T-cell (primary cell): ENCODE measurements at regions not wholly inside any gene's neighbourhood (a gene's known extent, or its start where the extent isn't known, plus 50 kb on each side); places are given as distances from the start of the nearest gene placed in this dataset.

Experiments used
- ATAC-seq, 4 experiments: fragments of 200-7000 bp in 3 of 4; fragments of 150-1000 bp in 1 of 4; cut with Tn5 transposase; replicated peaks in 1 of 4; 1 replicate in 3 of 4; 2 replicates in 1 of 4; pipeline ENCODE4 v1.10.0; 2021; ENCODE audit warnings: moderate library complexity in 3 of 4, mild to moderate bottlenecking in 2 of 4, moderate number of reproducible peaks in 1 of 4
- CTCF ChIA-PET, 2 donors: fragments of 300-600 bp; sonication (Branson Sonifier 250); formaldehyde crosslinking; loops; one replicate each; lab custom pipeline; 2022; ENCODE audit warnings: antibody characterized with exemption in 2 of 2; lab: Charles Lee
- POLR2A ChIA-PET, 2 donors: fragments of 300-600 bp; sonication (Branson Sonifier 250); formaldehyde crosslinking; loops; one replicate each; lab custom pipeline; 2022; ENCODE audit warnings: antibody characterized with exemption in 2 of 2; lab: Charles Lee
- DNase-seq, 35 experiments: peaks; one replicate each; pipeline versions ENCODE4 v3.0.0 to v3.0.0-alpha.2; 2013 to 2023
- H3K27ac ChIP-seq: one replicate; pipeline ENCODE4 v1.5.1; 2013; ENCODE audit warnings: low read length
- H3K27me3 ChIP-seq, 2 experiments: replicated peaks in 1 of 2; 1 replicate in 1 of 2; 2 replicates in 1 of 2; pipeline versions ENCODE4 v1.6.1 to v1.7.0; 2013; ENCODE audit warnings: low read length in 1 of 2, mixed read lengths in 1 of 2; ENCODE audit not compliant: control insufficient read depth in 2 of 2, insufficient read depth in 2 of 2; ENCODE audit errors: extremely low read depth in 1 of 2
- H3K36me3 ChIP-seq, 2 donors: 1 replicate in 1 of 2; 2 replicates in 1 of 2; pipeline versions ENCODE4 v1.6.1 to v1.7.0; 2013; ENCODE audit warnings: low read length in 1 of 2; ENCODE audit not compliant: control insufficient read depth in 2 of 2, insufficient read depth in 1 of 2; ENCODE audit errors: extremely low read depth in 1 of 2
- H3K4me1 ChIP-seq, 2 experiments: 1 replicate in 1 of 2; 2 replicates in 1 of 2; pipeline versions ENCODE4 v1.6.1 to v1.7.0; 2013; ENCODE audit warnings: low read length in 2 of 2, mixed read lengths in 1 of 2; ENCODE audit not compliant: insufficient read depth in 2 of 2, control insufficient read depth in 1 of 2; ENCODE audit errors: extremely low read depth in 1 of 2
- H3K4me3 ChIP-seq, 2 donors: 1 replicate in 1 of 2; 2 replicates in 1 of 2; pipeline versions ENCODE4 v1.5.1 to v1.7.0; 2013; ENCODE audit warnings: mild to moderate bottlenecking in 2 of 2, low read length in 1 of 2, moderate library complexity in 1 of 2; ENCODE audit not compliant: control insufficient read depth in 1 of 2; ENCODE audit errors: extremely low read depth in 1 of 2
- H3K9me3 ChIP-seq: 2 replicates; pipeline ENCODE4 v1.7.0; 2013
- H3K27ac Mint-ChIP-seq, 2 donors: one replicate each; pipeline ENCODE4 v1.8.0; 2020 to 2021; ENCODE audit warnings: mild to moderate bottlenecking in 2 of 2, mixed read lengths in 2 of 2
- H3K27me3 Mint-ChIP-seq, 2 donors: one replicate each; pipeline ENCODE4 v1.8.0; 2021 to 2022; ENCODE audit warnings: mixed read lengths in 2 of 2
- H3K36me3 Mint-ChIP-seq: one replicate; pipeline ENCODE4 v1.8.0; 2021; ENCODE audit warnings: mixed read lengths
- H3K4me1 Mint-ChIP-seq, 3 donors: one replicate each; pipeline ENCODE4 v1.8.0; 2020 to 2022; ENCODE audit warnings: mixed read lengths in 3 of 3, mild to moderate bottlenecking in 1 of 3
- H3K4me3 Mint-ChIP-seq, 3 donors: one replicate each; pipeline ENCODE4 v1.8.0; 2020 to 2022; ENCODE audit warnings: mild to moderate bottlenecking in 3 of 3, mixed read lengths in 3 of 3, moderate library complexity in 3 of 3
- H3K9me3 Mint-ChIP-seq, 3 donors: one replicate each; pipeline ENCODE4 v1.8.0; 2020 to 2022; ENCODE audit warnings: mixed read lengths in 3 of 3
- WGBS: methylation state at CpG from one replicate; pipeline ENCODE4 v1.1.5; 2013; ENCODE audit warnings: missing lambda C conversion rate; ENCODE audit not compliant: insufficient coverage; 5-methylcytosine and 5-hydroxymethylcytosine counted together

DNA sequence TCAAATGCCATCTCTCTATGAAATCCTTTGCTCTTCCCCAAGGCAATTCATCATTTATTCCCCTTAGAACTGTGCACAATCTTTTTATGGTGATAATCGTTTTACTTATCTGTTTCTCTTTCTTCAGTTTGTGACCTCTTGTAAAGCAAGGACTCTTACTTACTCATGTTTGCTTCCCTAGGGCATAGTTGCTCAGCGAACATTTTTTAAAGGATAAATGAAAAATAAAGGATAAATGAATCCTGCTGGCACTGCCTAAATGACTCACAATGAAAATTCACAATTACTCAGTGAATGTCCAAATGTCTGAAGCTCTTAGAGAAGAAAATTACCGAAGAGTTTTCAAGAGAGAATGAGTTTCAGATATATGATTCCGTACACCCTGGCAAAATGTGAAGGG, 671.7 kb downstream of the CDH11 start:
- Histone ChIP-seq H3K9me3 (no peaks in the 10 kb centered on the region), H3K4me3 (no peak overlapping the region), H3K4me1 (no peaks in the 10 kb centered on the region), H3K36me3 (no peaks in the 10 kb centered on the region), H3K27ac (no peak overlapping the region), H3K27me3 (no peaks in the 10 kb centered on the region)
- ChIA-PET POLR2A (no interaction called here), CTCF (no interaction called here)
- H3K4me3 Mint-ChIP-seq = no peak overlapping the region
- peaks cover 24 to 29% (median 24%) of the 10 kb centered on the region in 3 donors for H3K9me3 Mint-ChIP-seq
- no CpG with 5 or more reads among the region's 4 CpGs for WGBS
- ATAC-seq = no peak
- no peak for DNase-seq
- H3K27me3 Mint-ChIP-seq = no peaks in the 10 kb centered on the region
- no peak overlapping the region for H3K27ac Mint-ChIP-seq
- no peaks in the 10 kb centered on the region for H3K4me1 Mint-ChIP-seq
- no peaks in the 10 kb centered on the region for H3K36me3 Mint-ChIP-seq

DNA sequence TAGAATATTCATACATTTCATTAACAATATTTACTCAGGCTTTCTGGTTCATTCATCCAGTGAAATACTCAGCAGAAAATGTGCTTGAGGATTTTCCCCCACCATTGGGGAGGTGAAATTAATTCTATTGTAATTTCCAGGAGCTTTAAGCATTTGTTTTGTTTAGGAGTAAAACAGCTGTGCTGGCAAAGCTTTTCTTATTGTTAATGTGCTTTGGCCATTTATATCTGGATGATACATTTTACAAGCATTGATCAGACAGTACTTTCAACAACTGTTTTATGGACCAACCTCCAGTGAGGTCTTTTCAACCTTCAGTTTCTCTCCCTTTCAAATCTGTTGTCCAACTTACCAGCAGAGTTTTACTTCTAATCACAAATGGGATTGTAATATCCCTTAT, 672.4 kb downstream of the CDH11 start:
- no peaks in the 10 kb centered on the region for H3K9me3 ChIP-seq
- no peak overlapping the region for H3K4me3 ChIP-seq
- Mint-ChIP-seq H3K4me3 (no peak overlapping the region), H3K4me1 (no peaks in the 10 kb centered on the region), H3K36me3 (no peaks in the 10 kb centered on the region), H3K27me3 (no peaks in the 10 kb centered on the region), H3K27ac (no peak overlapping the region), H3K9me3 (peaks cover 23 to 28% (median 24%) of the 10 kb centered on the region in 3 donors)
- DNase-seq (no peak), ATAC-seq (no peak)
- ChIA-PET CTCF (no interaction called here), POLR2A (no interaction called here)
- H3K27ac ChIP-seq = no peak overlapping the region
- no peaks in the 10 kb centered on the region for H3K27me3 ChIP-seq
- no peaks in the 10 kb centered on the region for H3K36me3 ChIP-seq
- no peaks in the 10 kb centered on the region for H3K4me1 ChIP-seq

DNA sequence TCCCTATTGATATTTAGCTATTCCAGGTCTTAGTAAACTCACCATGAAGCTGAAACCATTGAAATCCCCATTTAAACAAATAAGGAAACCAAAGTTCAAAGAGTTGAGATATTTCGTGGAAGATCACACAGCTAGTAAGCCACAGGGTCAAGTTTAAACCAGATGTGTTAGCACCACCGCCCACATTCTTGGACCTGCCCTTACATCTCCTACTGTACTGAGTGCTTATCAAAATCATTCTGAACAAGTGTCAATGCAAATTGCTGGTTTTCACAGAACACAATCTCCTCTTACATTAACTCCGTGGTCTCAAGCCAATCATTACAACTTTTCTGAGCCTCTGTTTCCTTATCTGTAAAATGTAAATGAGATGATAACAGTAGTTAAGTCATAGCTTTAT, 676.2 kb downstream of the CDH11 start:
- no peaks in the 10 kb centered on the region for H3K27me3 Mint-ChIP-seq
- H3K27ac Mint-ChIP-seq = no peak overlapping the region
- Histone ChIP-seq H3K27me3 (no peaks in the 10 kb centered on the region), H3K4me1 (no peaks in the 10 kb centered on the region), H3K9me3 (no peaks in the 10 kb centered on the region), H3K36me3 (no peaks in the 10 kb centered on the region), H3K4me3 (no peak overlapping the region), H3K27ac (no peak overlapping the region)
- no peaks in the 10 kb centered on the region for H3K4me1 Mint-ChIP-seq
- ChIA-PET CTCF (no interaction called here), POLR2A (no interaction called here)
- no peaks in the 10 kb centered on the region for H3K36me3 Mint-ChIP-seq
- WGBS = no CpG with 5 or more reads among the region's 3 CpGs
- peaks cover 18 to 30% (median 22%) of the 10 kb centered on the region in 3 donors for H3K9me3 Mint-ChIP-seq
- H3K4me3 Mint-ChIP-seq = no peak overlapping the region
- ATAC-seq (no peak), DNase-seq (no peak)

DNA sequence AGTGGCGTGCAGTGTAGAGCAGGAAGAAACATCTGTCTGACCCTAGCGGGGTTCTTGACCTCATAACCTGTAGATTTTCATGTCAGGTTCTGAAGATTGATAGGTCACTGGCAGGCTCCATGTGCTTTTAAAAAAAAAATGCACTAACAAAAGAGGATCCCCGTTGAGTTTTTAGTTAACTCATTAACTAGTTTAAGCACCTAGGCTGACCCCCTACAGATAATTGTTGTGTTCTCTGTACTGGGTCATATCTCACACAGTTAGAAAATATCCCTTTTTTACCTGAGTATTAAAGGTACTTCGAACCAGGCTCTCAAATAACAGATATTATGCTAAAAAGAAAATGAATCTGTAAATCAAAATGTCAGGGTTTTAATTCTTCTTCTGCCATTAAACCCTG, 676.6 kb downstream of the CDH11 start:
- WGBS = 80% methylated on average over 2 of the region's 4 CpGs
- CTCF ChIA-PET = no interaction called here

DNA sequence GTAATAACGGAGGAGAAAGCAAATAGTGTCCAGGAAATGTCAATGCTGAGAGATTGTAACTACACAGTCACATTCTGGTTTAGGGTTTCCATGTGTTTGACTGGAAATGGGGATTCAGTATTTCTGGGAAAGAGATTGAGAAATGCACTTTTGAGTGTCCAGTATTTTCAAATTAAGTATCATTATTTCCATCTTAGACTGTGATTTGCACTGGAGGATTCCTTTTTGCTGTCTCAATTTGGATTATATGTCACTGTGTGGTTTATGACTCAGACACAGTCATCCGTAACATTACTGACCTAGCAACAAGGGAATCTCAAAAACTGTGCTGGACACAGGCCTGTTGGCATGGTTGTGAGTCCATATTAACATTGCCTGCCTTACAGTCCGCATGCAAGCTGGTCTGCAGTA, 681.4 kb downstream of the CDH11 start:
- peaks cover 13 to 27% (median 15%) of the 10 kb centered on the region in 3 donors for H3K9me3 Mint-ChIP-seq
- no peaks in the 10 kb centered on the region for H3K4me1 Mint-ChIP-seq
- WGBS = 80% methylated on average over 1 of the region's 3 CpGs
- ATAC-seq (no peak), DNase-seq (no peak)
- ChIA-PET CTCF (interaction anchor here in 1 of 2 donors (0.6 kb wide), 1 partner anchor 347 kb away, joined by 3 read pairs; no protein-coding TSS in a partner anchor), POLR2A (no interaction called here)
- Histone ChIP-seq H3K27me3 (no peaks in the 10 kb centered on the region), H3K27ac (no peak overlapping the region), H3K9me3 (no peaks in the 10 kb centered on the region), H3K4me3 (no peak overlapping the region), H3K4me1 (no peaks in the 10 kb centered on the region), H3K36me3 (no peaks in the 10 kb centered on the region)
- H3K4me3 Mint-ChIP-seq = no peak overlapping the region
- H3K27me3 Mint-ChIP-seq = no peaks in the 10 kb centered on the region
- H3K36me3 Mint-ChIP-seq = no peaks in the 10 kb centered on the region
- no peak overlapping the region for H3K27ac Mint-ChIP-seq

More for the DNA sequence above, 676.6 kb downstream of the CDH11 start:
- no peaks in the 10 kb centered on the region for H3K36me3 ChIP-seq
- H3K27me3 ChIP-seq = no peaks in the 10 kb centered on the region
- no peak overlapping the region for H3K4me3 Mint-ChIP-seq
- DNase-seq (no peak), ATAC-seq (no peak)
- peaks cover 18 to 31% (median 19%) of the 10 kb centered on the region in 3 donors for H3K9me3 Mint-ChIP-seq
- POLR2A ChIA-PET = no interaction called here
- no peaks in the 10 kb centered on the region for H3K9me3 ChIP-seq
- no peak overlapping the region for H3K4me3 ChIP-seq
- H3K36me3 Mint-ChIP-seq = no peaks in the 10 kb centered on the region
- no peaks in the 10 kb centered on the region for H3K4me1 Mint-ChIP-seq
- no peaks in the 10 kb centered on the region for H3K27me3 Mint-ChIP-seq
- H3K27ac ChIP-seq = no peak overlapping the region
- H3K27ac Mint-ChIP-seq = no peak overlapping the region
- no peaks in the 10 kb centered on the region for H3K4me1 ChIP-seq

DNA sequence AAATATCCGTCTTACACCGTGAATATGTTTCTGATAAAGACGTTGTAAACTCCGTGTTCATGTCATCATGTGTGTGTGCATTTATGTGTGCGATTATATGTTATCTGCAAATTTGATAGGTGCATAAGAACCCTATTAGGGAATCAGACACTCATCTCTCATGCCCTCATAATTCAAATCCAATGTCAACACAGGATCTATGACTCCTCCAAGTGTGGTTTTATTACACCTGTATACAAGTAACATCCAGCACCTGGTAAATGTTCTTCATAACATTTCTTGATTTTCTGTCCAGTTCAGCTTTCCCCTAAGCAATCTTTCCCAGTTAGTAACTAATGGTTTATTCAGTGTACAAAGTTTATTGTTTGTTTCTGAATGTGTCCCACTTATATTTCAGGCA, 681.9 kb downstream of the CDH11 start:
- H3K9me3 Mint-ChIP-seq = peaks cover 13 to 27% (median 15%) of the 10 kb centered on the region in 3 donors
- no CpG with 5 or more reads among the region's 5 CpGs for WGBS
- H3K4me3 Mint-ChIP-seq = no peak overlapping the region
- no peak for ATAC-seq
- no peaks in the 10 kb centered on the region for H3K9me3 ChIP-seq
- no peaks in the 10 kb centered on the region for H3K4me1 Mint-ChIP-seq
- no peak overlapping the region for H3K4me3 ChIP-seq
- ChIA-PET POLR2A (no interaction called here), CTCF (no interaction called here)
- no peak overlapping the region for H3K27ac Mint-ChIP-seq
- H3K27me3 Mint-ChIP-seq = no peaks in the 10 kb centered on the region
- H3K27ac ChIP-seq = no peak overlapping the region
- no peaks in the 10 kb centered on the region for H3K36me3 ChIP-seq
- H3K27me3 ChIP-seq = no peaks in the 10 kb centered on the region
- H3K36me3 Mint-ChIP-seq = no peaks in the 10 kb centered on the region
- no peaks in the 10 kb centered on the region for H3K4me1 ChIP-seq
- DNase-seq = no peak

DNA sequence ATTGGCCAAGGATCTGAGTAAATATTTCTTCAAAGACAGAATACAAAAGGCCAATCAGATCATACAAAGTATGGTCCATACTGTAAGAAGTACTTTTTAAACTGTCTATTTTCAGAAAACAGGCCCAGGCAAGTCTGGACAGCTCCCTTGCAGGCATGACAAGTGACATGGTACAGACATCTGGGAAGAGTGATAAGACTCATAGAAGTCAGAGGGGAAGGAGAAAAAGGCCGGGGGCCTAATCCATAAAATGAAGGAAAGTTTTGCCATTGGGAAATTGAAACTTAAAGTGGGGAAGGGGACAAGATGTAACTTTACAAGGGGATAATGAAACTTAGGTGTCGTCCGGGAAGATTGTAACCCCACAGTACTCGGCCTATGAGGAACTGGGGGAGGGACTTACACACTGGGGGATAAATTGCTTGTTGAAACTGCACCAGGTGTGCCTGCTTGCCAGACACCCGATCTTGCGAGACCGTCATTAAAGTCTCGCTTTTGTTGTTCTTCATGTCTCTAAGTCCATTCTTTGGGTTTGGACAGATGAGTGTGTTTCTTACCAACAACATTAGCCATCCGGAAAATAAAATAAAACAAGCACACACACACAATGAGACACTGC, 684.0 kb downstream of the CDH11 start:
- DNase-seq (no peak), ATAC-seq (no peak)
- Histone ChIP-seq H3K9me3 (no peaks in the 10 kb centered on the region), H3K36me3 (no peaks in the 10 kb centered on the region), H3K4me1 (no peaks in the 10 kb centered on the region), H3K4me3 (no peak overlapping the region), H3K27ac (no peak overlapping the region), H3K27me3 (no peaks in the 10 kb centered on the region)
- no peak overlapping the region for H3K27ac Mint-ChIP-seq
- WGBS = 45% methylated on average over 3 of the region's 9 CpGs
- H3K36me3 Mint-ChIP-seq = no peaks in the 10 kb centered on the region
- no peaks in the 10 kb centered on the region for H3K4me1 Mint-ChIP-seq
- ChIA-PET CTCF (no interaction called here), POLR2A (no interaction called here)
- H3K4me3 Mint-ChIP-seq = no peak overlapping the region
- H3K27me3 Mint-ChIP-seq = no peaks in the 10 kb centered on the region
- H3K9me3 Mint-ChIP-seq = peaks cover 16 to 27% (median 21%) of the 10 kb centered on the region in 3 donors
